ENCODE measurements at regions not wholly inside any gene's neighbourhood (a gene's known extent, or its start where the extent isn't known, plus 50 kb on each side); places are given as distances from the start of the nearest gene placed in this dataset.

DNA sequence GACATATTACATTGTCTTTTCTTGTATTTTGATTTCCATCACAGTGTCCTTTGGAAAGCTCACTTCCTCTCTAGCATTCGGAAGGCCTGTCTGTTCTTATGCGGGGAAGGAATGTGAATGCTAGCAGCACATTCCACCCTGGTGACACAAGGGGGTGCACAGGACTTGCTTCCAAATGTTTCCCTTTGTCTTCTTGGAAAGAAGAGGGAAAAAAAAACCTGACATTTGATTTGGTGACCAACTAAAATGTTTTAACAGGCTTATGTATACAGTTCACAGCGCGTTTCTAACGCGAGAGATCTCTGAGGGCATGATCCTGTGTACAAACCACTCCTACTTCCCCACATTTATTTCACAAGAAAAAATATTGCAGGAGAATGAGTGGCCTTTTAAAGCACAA, 107.6 kb upstream of the FXR1 start:
- TF ChIP-seq CTCF (IDR thresholded peaks at IDR 0.05; ENCODE audit: insufficient read depth, low read length) (no peak), GABPA (IDR thresholded peaks at IDR 0.05; ENCODE audit: low read depth) (no peak), POLR2AphosphoS5 (IDR thresholded peaks at IDR 0.05; ENCODE audit: low read depth) (no peak), REST (IDR thresholded peaks at IDR 0.05; ENCODE audit: insufficient replicate concordance, low read depth) (no peak)
